ENCODE measurements at regions not wholly inside any gene's neighbourhood (a gene's known extent, or its start where the extent isn't known, plus 50 kb on each side); places are given as distances from the start of the nearest gene placed in this dataset.

GRCh38 chr1:60818969-60819701 lies 263.2 kb upstream of the NFIA start:
- no peak for TF ChIP-seq CTCF (IDR thresholded peaks at IDR 0.05)

GRCh38 chr1:60813071-60813470 lies 269.3 kb upstream of the NFIA start:
- H3K9ac ChIP-seq (ENCODE audit: insufficient read depth, low read length, poor library complexity, severe bottlenecking): no peak overlapping the region
- intact Hi-C loops (cut with micrococcal nuclease): no loop called here
- no peaks in the 10 kb centered on the region for H3K36me3 Mint-ChIP-seq
- H3K27ac Mint-ChIP-seq: no peak overlapping the region
- H3K4me1 ChIP-seq (ENCODE audit: control insufficient read depth in 1 of 2, insufficient read depth in 2 of 2, low read length in 2 of 2): no peaks in the 10 kb centered on the region
- H3K79me2 ChIP-seq (ENCODE audit: insufficient read depth, low read length): no peaks in the 10 kb centered on the region
- no peak overlapping the region for H3K27ac ChIP-seq (ENCODE audit: low read depth in 1 of 2, low read length in 2 of 2)
- no peak for DNase-seq
- H2AFZ ChIP-seq (ENCODE audit: insufficient read depth, low read depth, low read length, poor library complexity, severe bottlenecking): no peak overlapping the region
- H3K9me3 Mint-ChIP-seq: peaks cover 0 to 4% (median 1%) of the 10 kb centered on the region in 7 donors
- H3K4me3 ChIP-seq (replicated peaks in 1 of 3; ENCODE audit: low read depth in 2 of 3, low read length in 3 of 3): no peak overlapping the region
- TF ChIP-seq CTCF (IDR thresholded peaks at IDR 0.05): no peak
- H3K9me3 ChIP-seq (replicated peaks in 1 of 2; ENCODE audit: control insufficient read depth in 1 of 2, insufficient read depth in 1 of 2, low read length in 2 of 2): no peaks in the 10 kb centered on the region
- H3K27me3 ChIP-seq (ENCODE audit: control insufficient read depth in 2 of 2, insufficient read depth in 2 of 2, low read length in 2 of 2): no peaks in the 10 kb centered on the region
- WGBS (ENCODE audit: insufficient coverage): 81% methylated on average over 3 of the region's 3 CpGs
- no peaks in the 10 kb centered on the region for H4K20me1 ChIP-seq (ENCODE audit: insufficient read depth, low read length)
- H3K36me3 ChIP-seq (replicated peaks in 1 of 2; ENCODE audit: control insufficient read depth in 1 of 2, insufficient read depth in 2 of 2, low read length in 2 of 2): no peaks in the 10 kb centered on the region
- H3K4me2 ChIP-seq (replicated peaks; ENCODE audit: extremely low read depth, low read length, poor library complexity, severe bottlenecking): no peak overlapping the region
- no peaks in the 10 kb centered on the region for H3K4me1 Mint-ChIP-seq
- H3K27me3 Mint-ChIP-seq (ENCODE audit: low read depth in 3 of 3): peaks cover 0 to 2% (median 2%) of the 10 kb centered on the region in 3 donors
- no peak overlapping the region for H3K4me3 Mint-ChIP-seq

More at GRCh38 chr1:60818969-60819701, 263.2 kb upstream of the NFIA start:
- no peaks in the 10 kb centered on the region for H4K20me1 ChIP-seq (ENCODE audit: insufficient read depth, low read length)
- DNase-seq: no peak
- H3K9ac ChIP-seq (ENCODE audit: insufficient read depth, low read length, poor library complexity, severe bottlenecking): no peak overlapping the region
- H3K4me1 ChIP-seq (ENCODE audit: control insufficient read depth in 1 of 2, insufficient read depth in 2 of 2, low read length in 2 of 2): no peaks in the 10 kb centered on the region
- no peaks in the 10 kb centered on the region for H3K79me2 ChIP-seq (ENCODE audit: insufficient read depth, low read length)
- no peak overlapping the region for H3K4me3 ChIP-seq (replicated peaks in 1 of 3; ENCODE audit: low read depth in 2 of 3, low read length in 3 of 3)
- no peak overlapping the region for H3K4me3 Mint-ChIP-seq
- no peak overlapping the region for H3K27ac ChIP-seq (ENCODE audit: low read depth in 1 of 2, low read length in 2 of 2)
- H3K27ac Mint-ChIP-seq: no peak overlapping the region
- peaks cover 0 to 3% (median 0%) of the 10 kb centered on the region in 7 donors for H3K9me3 Mint-ChIP-seq
- WGBS (ENCODE audit: insufficient coverage): no CpG with 5 or more reads among the region's 4 CpGs
- intact Hi-C loops (cut with micrococcal nuclease): no loop called here
- H3K36me3 ChIP-seq (replicated peaks in 1 of 2; ENCODE audit: control insufficient read depth in 1 of 2, insufficient read depth in 2 of 2, low read length in 2 of 2): no peaks in the 10 kb centered on the region
- peaks cover 0 to 2% (median 0%) of the 10 kb centered on the region in 3 donors for H3K27me3 Mint-ChIP-seq (ENCODE audit: low read depth in 3 of 3)
- no peak overlapping the region for H3K4me2 ChIP-seq (replicated peaks; ENCODE audit: extremely low read depth, low read length, poor library complexity, severe bottlenecking)
- H3K36me3 Mint-ChIP-seq: no peaks in the 10 kb centered on the region
- H3K4me1 Mint-ChIP-seq: no peaks in the 10 kb centered on the region
- H3K27me3 ChIP-seq (ENCODE audit: control insufficient read depth in 2 of 2, insufficient read depth in 2 of 2, low read length in 2 of 2): no peaks in the 10 kb centered on the region
- H3K9me3 ChIP-seq (replicated peaks in 1 of 2; ENCODE audit: control insufficient read depth in 1 of 2, insufficient read depth in 1 of 2, low read length in 2 of 2): no peaks in the 10 kb centered on the region
- H2AFZ ChIP-seq (ENCODE audit: insufficient read depth, low read depth, low read length, poor library complexity, severe bottlenecking): no peak overlapping the region
